ENCODE measurements at regions not wholly inside any gene's neighbourhood (a gene's known extent, or its start where the extent isn't known, plus 50 kb on each side); places are given as distances from the start of the nearest gene placed in this dataset.

DNA sequence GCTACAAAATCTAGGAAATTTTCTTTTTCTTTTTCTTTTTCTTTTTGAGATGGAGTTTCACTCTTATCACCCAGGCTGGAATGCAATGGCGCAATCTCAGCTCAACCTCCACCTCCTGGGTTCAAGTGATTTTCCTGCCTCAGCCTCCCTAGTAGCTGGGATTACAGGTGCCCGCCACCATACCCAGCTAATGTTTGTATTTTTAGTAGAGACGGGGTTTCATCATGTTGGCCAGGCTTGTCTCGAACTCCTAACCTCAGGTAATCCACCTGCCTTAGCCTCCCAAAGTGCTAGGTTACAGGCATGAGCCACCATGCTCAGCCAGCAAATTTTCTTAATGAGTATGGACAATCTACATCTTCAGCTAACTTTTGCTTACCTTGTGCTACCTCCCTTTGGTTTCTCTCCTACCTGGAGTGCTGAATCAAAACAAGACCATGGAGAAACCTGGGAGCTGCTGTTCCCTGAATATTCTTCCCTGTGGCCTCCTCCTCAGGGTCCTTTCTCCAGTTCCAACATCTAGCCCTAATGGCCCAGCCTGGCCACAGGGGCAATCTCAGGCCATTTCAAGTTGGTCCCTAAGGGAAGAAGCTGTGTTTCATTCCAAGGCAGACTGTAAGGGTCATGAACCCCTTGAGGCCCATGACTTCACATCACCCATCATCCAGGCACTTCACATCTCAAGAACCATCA, 74.6 kb upstream of the EGLN3 start:
- TF ChIP-seq GATA3 (IDR thresholded peaks at IDR 0.05; ENCODE audit: borderline replicate concordance) (no peak), SMC3 (IDR thresholded peaks at IDR 0.05) (no peak), ESRRA (IDR thresholded peaks at IDR 0.05; ENCODE audit: borderline replicate concordance, low read length) (no peak), EP300 (IDR thresholded peaks at IDR 0.05) (no peak)
- TF ChIP-seq, protein P1, sequence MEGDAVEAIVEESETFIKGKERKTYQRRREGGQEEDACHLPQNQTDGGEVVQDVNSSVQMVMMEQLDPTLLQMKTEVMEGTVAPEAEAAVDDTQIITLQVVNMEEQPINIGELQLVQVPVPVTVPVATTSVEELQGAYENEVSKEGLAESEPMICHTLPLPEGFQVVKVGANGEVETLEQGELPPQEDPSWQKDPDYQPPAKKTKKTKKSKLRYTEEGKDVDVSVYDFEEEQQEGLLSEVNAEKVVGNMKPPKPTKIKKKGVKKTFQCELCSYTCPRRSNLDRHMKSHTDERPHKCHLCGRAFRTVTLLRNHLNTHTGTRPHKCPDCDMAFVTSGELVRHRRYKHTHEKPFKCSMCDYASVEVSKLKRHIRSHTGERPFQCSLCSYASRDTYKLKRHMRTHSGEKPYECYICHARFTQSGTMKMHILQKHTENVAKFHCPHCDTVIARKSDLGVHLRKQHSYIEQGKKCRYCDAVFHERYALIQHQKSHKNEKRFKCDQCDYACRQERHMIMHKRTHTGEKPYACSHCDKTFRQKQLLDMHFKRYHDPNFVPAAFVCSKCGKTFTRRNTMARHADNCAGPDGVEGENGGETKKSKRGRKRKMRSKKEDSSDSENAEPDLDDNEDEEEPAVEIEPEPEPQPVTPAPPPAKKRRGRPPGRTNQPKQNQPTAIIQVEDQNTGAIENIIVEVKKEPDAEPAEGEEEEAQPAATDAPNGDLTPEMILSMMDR (IDR thresholded peaks at IDR 0.05), result no peak
